ENCODE measurements at regions not wholly inside any gene's neighbourhood (a gene's known extent, or its start where the extent isn't known, plus 50 kb on each side); places are given as distances from the start of the nearest gene placed in this dataset.

DNA sequence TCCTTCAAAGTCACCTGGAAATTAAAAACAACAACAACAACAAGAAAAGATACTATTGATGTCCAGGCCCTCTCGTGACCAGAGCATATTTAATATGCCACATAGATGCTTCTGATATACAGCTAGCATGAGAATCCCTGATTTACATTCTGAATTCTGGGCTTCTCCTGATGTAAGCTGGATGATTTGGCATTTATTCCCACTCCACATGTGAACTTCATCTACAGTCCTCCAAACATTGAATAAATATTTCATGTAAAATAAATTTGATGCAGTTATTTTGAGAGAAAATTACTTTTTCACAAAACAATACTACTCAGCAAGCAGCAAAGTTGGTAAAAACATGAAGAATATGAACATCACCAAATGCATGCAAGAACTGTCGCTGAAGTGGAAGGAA lies 453.2 kb upstream of the SETBP1 start:
- no peaks in the 10 kb centered on the region for H3K79me2 ChIP-seq (ENCODE audit: insufficient read depth, low read length)
- H3K36me3 ChIP-seq (ENCODE audit: low read length) = no peaks in the 10 kb centered on the region
- no peaks in the 10 kb centered on the region for H4K20me1 ChIP-seq (ENCODE audit: low read depth, low read length)
- no peaks in the 10 kb centered on the region for H3F3A ChIP-seq (ENCODE audit: insufficient read depth)
- no peaks in the 10 kb centered on the region for H3K27me3 ChIP-seq (ENCODE audit: low read length)
- TF ChIP-seq EZH2phosphoT487 (conservative IDR thresholded peaks at IDR 0.05; ENCODE audit: low read length) (no peak), CTCF (IDR thresholded peaks at IDR 0.05; ENCODE audit: insufficient read depth, low read length, poor library complexity, severe bottlenecking) (no peak)
- H3K9me2 ChIP-seq (replicated peaks; ENCODE audit: insufficient read depth, low read length) = no peaks in the 10 kb centered on the region
- H3K4me3 ChIP-seq (ENCODE audit: insufficient read depth, low read length, poor library complexity, severe bottlenecking) = no peak overlapping the region
- no peaks in the 10 kb centered on the region for H3K9me3 ChIP-seq (ENCODE audit: insufficient read depth, low read length)
- no peak overlapping the region for H2AFZ ChIP-seq (ENCODE audit: low read depth, low read length, severe bottlenecking)
- no peak overlapping the region for H3K9ac ChIP-seq (ENCODE audit: low read length)
- no peak overlapping the region for H3K27ac ChIP-seq (ENCODE audit: low read depth, low read length)
- H3K4me2 ChIP-seq (ENCODE audit: low read depth, low read length, poor library complexity, severe bottlenecking) = no peak overlapping the region

GRCh38 chr18:44229693-44230108 lies 451.0 kb upstream of the SETBP1 start:
- no peak overlapping the region for H3K4me3 ChIP-seq (ENCODE audit: insufficient read depth, low read length, poor library complexity, severe bottlenecking)
- no peak for TF ChIP-seq CTCF (IDR thresholded peaks at IDR 0.05; ENCODE audit: insufficient read depth, low read length, poor library complexity, severe bottlenecking)
- no peak for TF ChIP-seq EZH2phosphoT487 (conservative IDR thresholded peaks at IDR 0.05; ENCODE audit: low read length)
- no peak overlapping the region for H3K4me2 ChIP-seq (ENCODE audit: low read depth, low read length, poor library complexity, severe bottlenecking)
- no peak overlapping the region for H3K9ac ChIP-seq (ENCODE audit: low read length)
- H3K9me2 ChIP-seq (replicated peaks; ENCODE audit: insufficient read depth, low read length) = no peaks in the 10 kb centered on the region
- H2AFZ ChIP-seq (ENCODE audit: low read depth, low read length, severe bottlenecking) = no peak overlapping the region
- no peak overlapping the region for H3K27ac ChIP-seq (ENCODE audit: low read depth, low read length)
- H3K36me3 ChIP-seq (ENCODE audit: low read length) = no peaks in the 10 kb centered on the region
- H4K20me1 ChIP-seq (ENCODE audit: low read depth, low read length) = no peaks in the 10 kb centered on the region
- H3K9me3 ChIP-seq (ENCODE audit: insufficient read depth, low read length) = no peaks in the 10 kb centered on the region
- H3F3A ChIP-seq (ENCODE audit: insufficient read depth) = no peaks in the 10 kb centered on the region
- no peaks in the 10 kb centered on the region for H3K79me2 ChIP-seq (ENCODE audit: insufficient read depth, low read length)
- no peaks in the 10 kb centered on the region for H3K27me3 ChIP-seq (ENCODE audit: low read length)

- Histone ChIP-seq H3F3A (ENCODE audit: insufficient read depth) (no peaks in the 10 kb centered on the region), H3K9me2 (replicated peaks; ENCODE audit: insufficient read depth, low read length) (no peaks in the 10 kb centered on the region), H3K4me3 (ENCODE audit: insufficient read depth, low read length, poor library complexity, severe bottlenecking) (no peak overlapping the region), H3K27ac (ENCODE audit: low read depth, low read length) (no peak overlapping the region), H2AFZ (ENCODE audit: low read depth, low read length, severe bottlenecking) (no peak overlapping the region), H3K9ac (ENCODE audit: low read length) (no peak overlapping the region), H3K36me3 (ENCODE audit: low read length) (no peaks in the 10 kb centered on the region), H3K79me2 (ENCODE audit: insufficient read depth, low read length) (no peaks in the 10 kb centered on the region), H4K20me1 (ENCODE audit: low read depth, low read length) (no peaks in the 10 kb centered on the region), H3K27me3 (ENCODE audit: low read length) (no peaks in the 10 kb centered on the region), H3K4me2 (ENCODE audit: low read depth, low read length, poor library complexity, severe bottlenecking) (no peak overlapping the region), H3K9me3 (ENCODE audit: insufficient read depth, low read length) (no peaks in the 10 kb centered on the region)
- no peak for TF ChIP-seq CTCF (IDR thresholded peaks at IDR 0.05; ENCODE audit: insufficient read depth, low read length, poor library complexity, severe bottlenecking)
- no peak for TF ChIP-seq EZH2phosphoT487 (conservative IDR thresholded peaks at IDR 0.05; ENCODE audit: low read length)
Measured at GRCh38 chr18:44231936-44232335, 448.8 kb upstream of the SETBP1 start.

All from SU-DHL-6 (cell line).